ENCODE measurements at regions not wholly inside any gene's neighbourhood (a gene's known extent, or its start where the extent isn't known, plus 50 kb on each side); places are given as distances from the start of the nearest gene placed in this dataset.

DNA sequence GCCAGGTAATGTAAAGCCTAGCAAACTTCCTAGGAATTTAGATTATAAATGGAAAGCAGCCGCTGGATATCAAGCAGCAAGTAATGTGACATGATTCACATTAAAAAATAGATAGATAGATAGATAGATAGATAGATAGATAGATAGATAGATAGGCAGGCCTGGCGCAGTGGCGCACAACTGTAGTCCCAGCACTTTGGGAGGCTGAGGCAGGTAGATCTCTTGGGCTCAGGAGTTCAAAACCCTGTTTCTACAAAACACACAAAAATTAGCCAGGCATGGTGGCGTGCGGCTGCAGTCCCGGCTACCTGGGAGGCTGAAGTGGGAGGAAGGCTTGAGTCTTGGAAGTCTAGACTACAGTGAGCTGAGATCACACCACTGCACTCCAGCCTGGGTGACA, 236.9 kb downstream of the SLITRK6 start:
- ATAC-seq (ENCODE audit: low read depth) (no peak), DNase-seq (no peak)
- Histone ChIP-seq H4K5ac (ENCODE audit: low read depth, low read length) (no peak overlapping the region), H2AFZ (replicated peaks; ENCODE audit: low read length, poor library complexity) (no peak overlapping the region), H3K4ac (ENCODE audit: low read depth, low read length) (no peak overlapping the region), H3K4me2 (ENCODE audit: low read depth, low read length) (no peak overlapping the region), H3K36me3 (ENCODE audit: control insufficient read depth, insufficient read depth, low read length) (no peaks in the 10 kb centered on the region), H3K9me1 (ENCODE audit: insufficient read depth, low read length) (no peaks in the 10 kb centered on the region), H3K27me3 (ENCODE audit: control insufficient read depth, insufficient read depth, low read length) (no peaks in the 10 kb centered on the region), H2AK9ac (replicated peaks; ENCODE audit: low read depth, low read length, poor library complexity) (no peak overlapping the region), H2BK20ac (ENCODE audit: low read depth, low read length) (0 out of 2 replicates have a peak overlapping the region, but pooled peaks have one; percentile 27), H3K79me1 (ENCODE audit: low read depth in 1 of 2, low read length in 2 of 2) (no peaks in the 10 kb centered on the region), H3K9ac (ENCODE audit: low read depth, low read length) (no peak overlapping the region), H4K8ac (ENCODE audit: low read depth in 2 of 2, low read length in 2 of 2) (no peak overlapping the region), H3K56ac (ENCODE audit: extremely low read depth, insufficient read depth, low read length) (no peak overlapping the region), H3K4me1 (ENCODE audit: control insufficient read depth, insufficient read depth, low read length) (0 out of 2 replicates have a peak, but pooled peaks cover 1% of the 10 kb centered on the region), H3K23ac (ENCODE audit: low read depth, low read length) (no peak overlapping the region), H4K20me1 (ENCODE audit: insufficient read depth, low read length) (no peaks in the 10 kb centered on the region), H3K9me3 (ENCODE audit: control insufficient read depth, insufficient read depth, low read length) (no peaks in the 10 kb centered on the region), H2BK120ac (ENCODE audit: low read depth, low read length) (no peak overlapping the region; the same call in 1 of the 2 replicates), H2BK15ac (ENCODE audit: low read depth, low read length) (no peak overlapping the region; the same call in 2 of the 3 replicates), H3K27ac (ENCODE audit: insufficient read depth, low read length) (no peak overlapping the region), H2BK5ac (ENCODE audit: low read depth, low read length, poor library complexity, severe bottlenecking) (no peak overlapping the region), H3K18ac (ENCODE audit: low read depth, low read length) (no peak overlapping the region), H4K91ac (ENCODE audit: insufficient read depth, low read depth, low read length) (no peak overlapping the region), H3K14ac (replicated peaks; ENCODE audit: low read depth, low read length) (no peak overlapping the region), H3K4me3 (ENCODE audit: insufficient read depth, low read depth, low read length) (no peak overlapping the region), H2AK5ac (ENCODE audit: low read depth, low read length) (no peak overlapping the region)
- in situ Hi-C loops (cut with MboI; ENCODE audit: low sequenced_read_pairs) (no loop called here), intact Hi-C loops (cut with micrococcal nuclease) (no loop called here), dilution Hi-C loops (cut with HindIII; ENCODE audit: low sequenced_read_pairs, unreplicated experiment) (no loop called here)
- TF ChIP-seq RAD21 (IDR thresholded peaks at IDR 0.05; ENCODE audit: low read length) = no peak
- TF ChIP-seq, protein P1, sequence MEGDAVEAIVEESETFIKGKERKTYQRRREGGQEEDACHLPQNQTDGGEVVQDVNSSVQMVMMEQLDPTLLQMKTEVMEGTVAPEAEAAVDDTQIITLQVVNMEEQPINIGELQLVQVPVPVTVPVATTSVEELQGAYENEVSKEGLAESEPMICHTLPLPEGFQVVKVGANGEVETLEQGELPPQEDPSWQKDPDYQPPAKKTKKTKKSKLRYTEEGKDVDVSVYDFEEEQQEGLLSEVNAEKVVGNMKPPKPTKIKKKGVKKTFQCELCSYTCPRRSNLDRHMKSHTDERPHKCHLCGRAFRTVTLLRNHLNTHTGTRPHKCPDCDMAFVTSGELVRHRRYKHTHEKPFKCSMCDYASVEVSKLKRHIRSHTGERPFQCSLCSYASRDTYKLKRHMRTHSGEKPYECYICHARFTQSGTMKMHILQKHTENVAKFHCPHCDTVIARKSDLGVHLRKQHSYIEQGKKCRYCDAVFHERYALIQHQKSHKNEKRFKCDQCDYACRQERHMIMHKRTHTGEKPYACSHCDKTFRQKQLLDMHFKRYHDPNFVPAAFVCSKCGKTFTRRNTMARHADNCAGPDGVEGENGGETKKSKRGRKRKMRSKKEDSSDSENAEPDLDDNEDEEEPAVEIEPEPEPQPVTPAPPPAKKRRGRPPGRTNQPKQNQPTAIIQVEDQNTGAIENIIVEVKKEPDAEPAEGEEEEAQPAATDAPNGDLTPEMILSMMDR (conservative IDR thresholded peaks at IDR 0.05; ENCODE audit: low read depth, low read length) = no peak
- no peak for TF ChIP-seq RFX5 (IDR thresholded peaks at IDR 0.05; ENCODE audit: low read depth, low read length)
- no peak for TF ChIP-seq FOS (IDR thresholded peaks at IDR 0.05; ENCODE audit: low read depth, low read length)
- no peak for TF ChIP-seq MXI1 (IDR thresholded peaks at IDR 0.05; ENCODE audit: borderline replicate concordance, low read depth, low read length)
- no peak for TF ChIP-seq BHLHE40 (IDR thresholded peaks at IDR 0.05; ENCODE audit: low read depth, low read length)
- TF ChIP-seq RCOR1 (IDR thresholded peaks at IDR 0.05; ENCODE audit: insufficient replicate concordance, low read length) = no peak
- no peak for TF ChIP-seq MAZ (IDR thresholded peaks at IDR 0.05; ENCODE audit: borderline replicate concordance, low read depth, low read length)
- no peak for TF ChIP-seq CEBPB (IDR thresholded peaks at IDR 0.05; ENCODE audit: low read depth, low read length)
- TF ChIP-seq, protein P2, sequence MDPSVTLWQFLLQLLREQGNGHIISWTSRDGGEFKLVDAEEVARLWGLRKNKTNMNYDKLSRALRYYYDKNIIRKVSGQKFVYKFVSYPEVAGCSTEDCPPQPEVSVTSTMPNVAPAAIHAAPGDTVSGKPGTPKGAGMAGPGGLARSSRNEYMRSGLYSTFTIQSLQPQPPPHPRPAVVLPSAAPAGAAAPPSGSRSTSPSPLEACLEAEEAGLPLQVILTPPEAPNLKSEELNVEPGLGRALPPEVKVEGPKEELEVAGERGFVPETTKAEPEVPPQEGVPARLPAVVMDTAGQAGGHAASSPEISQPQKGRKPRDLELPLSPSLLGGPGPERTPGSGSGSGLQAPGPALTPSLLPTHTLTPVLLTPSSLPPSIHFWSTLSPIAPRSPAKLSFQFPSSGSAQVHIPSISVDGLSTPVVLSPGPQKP (IDR thresholded peaks at IDR 0.05; ENCODE audit: borderline replicate concordance, low read depth, low read length) = no peak
- TF ChIP-seq POLR2A (IDR thresholded peaks at IDR 0.05; ENCODE audit: low read depth, low read length) = no peak
- TF ChIP-seq CHD1 (IDR thresholded peaks at IDR 0.05; ENCODE audit: low read depth, low read length) = no peak
- TF ChIP-seq, protein P3, sequence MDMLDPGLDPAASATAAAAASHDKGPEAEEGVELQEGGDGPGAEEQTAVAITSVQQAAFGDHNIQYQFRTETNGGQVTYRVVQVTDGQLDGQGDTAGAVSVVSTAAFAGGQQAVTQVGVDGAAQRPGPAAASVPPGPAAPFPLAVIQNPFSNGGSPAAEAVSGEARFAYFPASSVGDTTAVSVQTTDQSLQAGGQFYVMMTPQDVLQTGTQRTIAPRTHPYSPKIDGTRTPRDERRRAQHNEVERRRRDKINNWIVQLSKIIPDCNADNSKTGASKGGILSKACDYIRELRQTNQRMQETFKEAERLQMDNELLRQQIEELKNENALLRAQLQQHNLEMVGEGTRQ (IDR thresholded peaks at IDR 0.05; ENCODE audit: low read depth, low read length) = no peak
- no peak for TF ChIP-seq NFE2L2 (IDR thresholded peaks at IDR 0.05; ENCODE audit: low read depth, low read length)
- TF ChIP-seq SMC3 (IDR thresholded peaks at IDR 0.05; ENCODE audit: low read depth, low read length) = no peak
- no peak for TF ChIP-seq MAFK (IDR thresholded peaks at IDR 0.05; ENCODE audit: low read depth, low read length)
- BruUV-seq (replicated peaks) = no TSS peak
- POLR2A ChIA-PET (ENCODE audit: unreplicated experiment) = no interaction called here
- no CpG with 5 or more reads among the region's 6 CpGs for WGBS, 2 experiments (ENCODE audit: extremely low coverage in 2 of 2, insufficient read length in 1 of 2)
- CTCF ChIA-PET = interaction anchor here (0.6 kb wide), 1 partner anchor 65 kb away, joined by 4 read pairs; no protein-coding TSS in a partner anchor

All from IMR-90 (cell line).